HG03520 (cell line): ENCODE measurements at regions not wholly inside any gene's neighbourhood (a gene's known extent, or its start where the extent isn't known, plus 50 kb on each side); places are given as distances from the start of the nearest gene placed in this dataset.
"Not testable (repeated sequence)": the region's sequence is repeated elsewhere in the genome, so short reads cannot be mapped to it uniquely, and the experiment has no call there.

Experiments used
- ATAC-seq: cut with Tn5 transposase; IDR thresholded peaks from one replicate; pipeline ENCODE4 v1.9.1; 2021; ENCODE audit warnings: mild to moderate bottlenecking, moderate library complexity; ENCODE audit not compliant: unreplicated experiment

DNA sequence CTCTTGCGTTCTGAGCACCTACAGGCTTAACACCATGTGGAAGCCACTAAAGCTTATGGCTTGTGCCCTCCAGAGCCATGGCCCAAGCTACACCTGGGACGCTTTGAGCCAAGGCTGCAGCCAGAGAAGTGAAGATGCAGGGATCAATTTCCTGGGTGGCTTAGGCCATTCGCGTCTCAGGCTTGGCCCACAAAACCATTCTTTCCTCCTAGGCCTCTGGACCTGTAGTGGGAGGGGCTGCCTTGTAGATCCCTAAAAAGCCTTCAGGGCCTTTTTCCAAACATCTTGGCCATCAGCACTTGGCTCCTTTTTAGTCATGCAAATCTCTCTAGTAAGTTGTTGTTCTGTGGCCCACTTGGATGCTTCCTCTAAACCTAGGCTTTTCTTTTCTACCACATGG is 401.7 kb upstream of the RUNX1 start:
- no peak for ATAC-seq

DNA sequence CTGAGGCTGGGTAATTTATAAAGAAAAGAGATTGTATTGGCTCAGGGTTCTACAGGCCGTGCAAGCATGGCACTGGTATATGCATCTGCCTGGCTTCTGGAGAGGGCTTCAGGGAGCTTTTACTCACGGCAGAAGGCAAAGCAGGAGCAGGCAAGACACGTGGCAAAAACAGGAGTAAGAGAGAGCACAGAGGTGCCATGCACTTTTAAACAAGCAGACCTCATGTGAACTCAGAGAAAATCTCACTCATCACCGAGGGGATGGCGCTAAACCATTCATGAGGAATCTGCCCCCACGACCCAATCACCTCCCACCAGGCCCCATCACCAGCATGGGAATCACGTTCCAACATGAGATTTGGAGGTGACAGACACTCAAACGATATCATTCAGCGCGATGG is 400.7 kb upstream of the RUNX1 start:
- ATAC-seq, result no peak

DNA sequence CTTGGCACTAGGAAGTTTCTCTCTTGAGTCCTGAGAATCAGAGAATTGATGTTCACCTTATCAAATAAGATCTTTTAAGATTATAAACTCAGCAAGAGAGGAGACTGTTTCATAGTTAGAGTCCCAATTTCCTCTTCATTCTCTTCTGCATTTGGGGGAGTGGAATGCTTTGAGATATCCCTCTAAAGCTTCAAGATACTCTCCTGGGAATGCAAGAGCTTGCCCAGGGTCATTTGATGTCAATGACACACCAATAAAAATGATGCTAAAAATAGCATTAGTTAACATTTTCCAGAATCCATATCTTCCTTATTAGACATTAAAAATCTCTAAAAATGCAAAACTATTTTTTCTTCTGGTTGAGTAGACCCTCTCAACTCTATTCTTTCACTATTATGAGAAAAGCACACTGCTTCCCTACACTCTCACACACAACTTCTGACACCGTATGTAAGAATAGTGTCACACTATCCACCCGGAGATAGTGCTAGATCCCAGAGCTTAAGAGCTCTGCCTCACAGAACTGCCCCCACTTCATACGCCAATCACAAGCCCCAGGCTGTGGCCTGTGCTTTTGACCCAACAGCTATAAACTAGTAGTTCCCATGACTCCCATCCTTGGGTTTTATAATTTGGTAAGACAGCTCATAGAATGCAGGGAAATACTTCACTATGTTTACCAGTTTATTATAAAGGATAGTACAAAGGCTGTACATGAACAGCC is 399.9 kb upstream of the RUNX1 start:
- no peak for ATAC-seq

DNA sequence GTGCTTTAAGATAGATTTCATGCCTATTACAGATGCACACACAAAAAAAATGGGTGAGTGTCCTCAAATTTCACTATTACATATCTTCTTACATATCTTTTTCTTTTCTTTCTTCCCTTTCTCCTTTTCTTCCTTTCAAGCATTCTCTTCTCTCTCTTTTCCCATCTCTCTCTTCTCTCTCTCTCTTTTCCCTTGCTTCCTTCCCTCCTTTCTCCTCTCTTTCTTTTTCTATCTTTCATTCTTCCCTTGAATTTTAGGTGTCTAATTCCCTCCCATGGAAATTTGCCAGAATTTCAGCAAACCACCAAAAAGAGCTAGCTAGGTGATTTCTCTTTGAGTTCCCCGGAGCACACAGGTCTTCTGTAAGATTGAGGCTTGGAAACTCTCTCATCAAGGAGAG is 395.3 kb upstream of the RUNX1 start:
- ATAC-seq, result no peak

- no peak for ATAC-seq
These were observed 392.9 kb upstream of the RUNX1 start for GRCh38 chr21:35441868-35442582.

DNA sequence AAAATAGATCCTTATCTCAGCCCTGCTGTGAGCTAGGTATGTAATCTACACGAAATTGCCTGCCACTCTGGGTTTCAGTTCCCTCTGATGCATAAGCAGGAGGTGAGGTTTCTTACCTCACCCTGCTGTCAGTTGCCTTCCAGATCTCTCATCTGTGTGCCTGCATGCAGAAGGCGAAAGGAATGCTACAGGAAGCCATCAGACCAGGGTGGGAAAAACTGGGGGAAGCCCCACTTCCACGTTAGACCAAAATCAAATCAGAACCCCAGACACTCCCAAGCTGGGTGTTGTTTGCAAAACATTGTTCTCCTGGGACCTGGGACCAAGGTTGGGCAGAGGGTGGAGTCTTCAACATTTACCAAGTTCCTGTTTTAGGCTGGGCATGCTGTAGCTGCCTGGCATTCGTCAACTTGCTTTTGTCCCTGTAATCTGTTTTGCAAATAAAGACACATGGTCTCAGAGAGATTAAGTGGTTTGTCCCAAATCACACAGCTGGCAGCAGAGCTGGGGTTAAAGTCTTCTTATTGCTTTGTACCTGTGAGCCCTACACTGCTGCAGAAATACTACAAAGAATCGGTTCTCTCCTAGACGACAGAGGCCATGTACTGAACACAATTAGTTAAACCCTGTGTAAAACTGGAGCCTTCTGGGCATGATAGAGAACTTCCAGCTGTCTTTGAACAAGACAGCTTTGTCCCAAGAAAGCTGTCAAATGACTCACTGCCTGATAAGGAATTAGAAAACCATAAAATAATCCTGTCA is 389.7 kb upstream of the RUNX1 start:
- ATAC-seq, result no peak

GRCh38 chr21:35437941-35438340 is 388.8 kb upstream of the RUNX1 start:
- ATAC-seq, result no peak

GRCh38 chr21:35436899-35437298 is 387.8 kb upstream of the RUNX1 start:
- no peak for ATAC-seq

DNA sequence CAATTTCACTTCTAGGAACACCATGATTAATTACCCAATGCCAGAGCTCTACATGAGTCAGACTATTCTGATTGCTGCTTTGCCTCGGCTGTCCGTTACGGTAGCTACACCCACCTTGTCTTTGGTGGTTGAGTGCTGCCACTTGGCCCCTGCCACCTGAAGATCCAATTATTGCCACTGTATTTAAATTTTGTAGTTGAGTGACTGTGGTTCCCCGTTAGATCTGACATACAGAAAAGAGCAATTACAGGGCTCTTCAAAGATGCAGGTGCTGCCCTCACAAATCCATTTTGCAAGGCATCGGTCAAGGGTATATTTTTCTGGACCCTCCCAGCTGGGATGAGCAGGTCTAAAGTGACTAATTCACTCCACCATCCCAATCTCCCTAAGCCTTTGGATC is 383.5 kb upstream of the RUNX1 start:
- ATAC-seq, result not testable (repeated sequence)

GRCh38 chr21:35430260-35430659 is 381.2 kb upstream of the RUNX1 start:
- ATAC-seq, result no peak

DNA sequence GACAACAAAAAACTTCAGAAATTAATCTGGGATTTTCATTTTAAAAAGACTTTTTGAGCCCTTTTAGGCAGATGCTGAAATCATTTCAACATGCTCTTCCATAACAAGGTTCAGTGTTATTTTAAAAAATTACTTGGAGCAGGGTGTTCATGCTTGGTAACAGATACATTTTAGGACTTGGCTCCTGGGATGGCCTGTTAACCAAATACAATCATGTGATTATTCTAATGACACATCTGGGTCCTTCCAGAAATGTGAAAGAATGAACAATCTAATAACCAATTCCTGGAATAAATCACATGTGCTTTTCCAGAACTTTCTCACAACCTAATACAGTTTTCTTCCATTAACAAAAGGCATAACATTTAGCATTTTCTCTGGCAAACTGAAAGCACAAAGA is 379.8 kb upstream of the RUNX1 start:
- no peak for ATAC-seq

DNA sequence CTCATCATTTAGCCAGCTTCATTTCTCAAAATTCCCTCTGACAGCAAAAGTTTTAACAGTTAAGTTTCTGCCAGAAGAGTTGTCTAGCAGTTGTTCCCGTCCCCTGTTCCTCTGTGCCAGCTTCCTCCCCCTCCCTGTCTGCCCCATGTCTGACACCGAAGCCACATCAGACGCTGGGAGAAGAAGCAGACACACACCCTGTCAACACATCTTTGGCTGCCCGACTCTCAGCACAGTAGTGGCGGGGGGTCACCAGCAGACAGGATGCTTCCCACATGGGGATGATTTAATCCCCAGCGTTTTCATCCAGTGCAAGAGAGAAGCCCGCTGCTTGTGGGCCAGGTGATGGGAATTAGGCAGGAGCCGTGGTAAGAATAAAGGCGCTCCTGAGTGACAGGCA is 379.4 kb upstream of the RUNX1 start:
- no peak for ATAC-seq

GRCh38 chr21:35428001-35428320 is 378.9 kb upstream of the RUNX1 start:
- ATAC-seq, result no peak

- no peak for ATAC-seq
These were observed 378.4 kb upstream of the RUNX1 start for GRCh38 chr21:35427320-35428000.

GRCh38 chr21:35426897-35427296 is 377.8 kb upstream of the RUNX1 start:
- ATAC-seq, result no peak

DNA sequence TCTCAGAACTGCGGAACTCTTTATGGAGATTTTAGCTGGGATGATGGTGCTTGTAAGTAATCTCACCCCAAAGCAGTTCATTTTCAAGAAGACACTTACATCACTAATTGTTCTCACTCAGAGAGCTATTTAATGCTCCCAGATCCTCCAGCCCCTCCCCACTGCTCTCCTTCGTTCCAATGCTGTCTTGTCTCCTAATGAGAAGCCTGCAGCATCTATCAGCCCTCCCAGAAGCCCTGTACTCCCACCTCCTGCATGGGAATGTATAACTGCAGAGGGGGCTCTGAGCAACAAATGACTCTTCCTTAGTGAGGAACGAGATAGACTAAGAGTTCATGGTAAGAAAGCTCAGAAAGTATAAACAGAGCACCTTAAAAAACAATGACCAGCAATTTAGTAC is 377.4 kb upstream of the RUNX1 start:
- no peak for ATAC-seq

DNA sequence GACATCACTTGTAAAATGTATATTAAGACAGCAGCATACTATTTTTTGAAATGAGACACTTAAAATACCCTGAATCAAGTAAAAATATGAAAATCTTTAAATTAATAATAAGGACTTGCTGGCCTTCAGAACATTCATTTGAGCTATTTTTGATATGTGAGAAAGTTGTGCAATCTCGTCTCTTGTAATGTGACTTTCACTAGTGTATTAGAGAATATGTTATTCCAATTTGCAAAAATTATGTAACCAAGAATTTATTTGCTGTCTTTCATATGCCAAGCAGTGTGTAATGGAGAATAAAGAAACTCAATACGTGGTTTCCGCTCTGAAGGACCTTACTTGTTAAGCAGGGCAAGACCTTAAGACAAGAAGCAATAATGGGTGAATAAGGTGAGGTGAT is 375.0 kb upstream of the RUNX1 start:
- no peak for ATAC-seq

DNA sequence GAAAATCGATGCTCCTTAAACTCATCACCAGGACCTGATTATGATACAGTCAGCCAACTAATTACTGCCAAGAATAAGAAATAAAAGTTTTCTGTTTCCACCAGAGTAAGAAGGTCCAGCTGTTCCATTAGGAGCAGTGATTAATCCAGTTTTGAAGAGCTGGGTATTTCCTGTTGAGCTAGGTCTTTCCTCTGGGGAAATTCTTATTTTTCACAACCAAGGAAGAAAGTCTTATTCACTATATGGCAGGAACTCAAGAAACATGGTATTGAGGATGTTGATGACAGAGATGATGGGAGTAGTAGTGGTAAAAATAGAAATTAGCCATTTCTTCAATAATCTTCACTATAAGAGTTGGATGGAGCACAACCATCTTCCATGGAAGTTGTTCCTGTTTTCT is 374.6 kb upstream of the RUNX1 start:
- ATAC-seq, result no peak

GRCh38 chr21:35422011-35422410 is 372.9 kb upstream of the RUNX1 start:
- ATAC-seq, result no peak

- ATAC-seq, result no peak
These were observed 372.1 kb upstream of the RUNX1 start for GRCh38 chr21:35421221-35421620.

- no peak for ATAC-seq
These were observed 371.6 kb upstream of the RUNX1 start for GRCh38 chr21:35420656-35421055.

DNA sequence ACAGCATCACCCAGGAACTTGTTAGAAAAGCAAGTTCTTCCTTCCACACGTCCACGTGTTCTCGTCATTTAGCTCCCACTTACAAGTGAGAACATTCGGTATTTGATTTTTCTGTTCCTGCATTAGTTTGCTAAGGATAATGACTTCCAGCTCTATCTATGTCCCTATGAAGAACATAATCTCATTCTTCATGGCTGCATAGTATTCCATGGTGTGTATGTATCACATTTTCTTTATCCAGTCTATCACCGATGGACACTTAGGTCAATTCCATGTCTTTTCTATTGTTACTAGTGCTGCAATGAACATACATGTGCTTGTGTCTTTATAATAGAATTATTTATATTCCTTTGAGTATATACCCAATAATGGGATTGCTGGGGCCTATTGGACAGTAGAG is 368.7 kb upstream of the RUNX1 start:
- no peak for ATAC-seq
